Progenitor cell of endocrine pancreas (in vitro differentiated cells): ENCODE measurements at regions not wholly inside any gene's neighbourhood (a gene's known extent, or its start where the extent isn't known, plus 50 kb on each side); places are given as distances from the start of the nearest gene placed in this dataset.

ENCODE experiments used
- DNase-seq: peaks from one replicate; pipeline ENCODE4 v3.0.0; 2021; ENCODE audit warnings: low spot score; ENCODE audit not compliant: unreplicated experiment
- H3K27ac Mint-ChIP-seq: 2 replicates; pipeline ENCODE4 v1.8.0; 2021; ENCODE audit warnings: mild to moderate bottlenecking, moderate library complexity, mixed read lengths
- H3K27me3 Mint-ChIP-seq: 2 replicates; pipeline ENCODE4 v1.8.0; 2021; ENCODE audit warnings: mixed read lengths
- H3K36me3 Mint-ChIP-seq: 2 replicates; pipeline ENCODE4 v1.8.0; 2022; ENCODE audit warnings: mixed read lengths; ENCODE audit not compliant: insufficient read depth
- H3K4me1 Mint-ChIP-seq: 2 replicates; pipeline ENCODE4 v1.8.0; 2021; ENCODE audit warnings: low read depth, mixed read lengths
- H3K4me3 Mint-ChIP-seq: 2 replicates; pipeline ENCODE4 v1.8.0; 2021; ENCODE audit warnings: low read depth, mild to moderate bottlenecking, moderate library complexity, mixed read lengths
- H3K9me3 Mint-ChIP-seq: 2 replicates; pipeline ENCODE4 v1.8.0; 2021; ENCODE audit warnings: low read depth, mixed read lengths
- CTCF ChIP-seq: fragments of 200-600 bp; sonication (generic); IDR thresholded peaks from one replicate; pipeline ENCODE4 v1.5.0; 2021; ENCODE audit warnings: antibody characterized with exemption, mild to moderate bottlenecking; ENCODE audit not compliant: unreplicated experiment

- TF ChIP-seq CTCF, result no peak
- Mint-ChIP-seq H3K4me1 (no peaks in the 10 kb centered on the region), H3K27me3 (no peaks in the 10 kb centered on the region), H3K4me3 (no peak overlapping the region), H3K27ac (no peak overlapping the region), H3K9me3 (no peaks in the 10 kb centered on the region), H3K36me3 (no peaks in the 10 kb centered on the region)
- no peak for DNase-seq
Measured at GRCh38 chr3:76264496-76264895, 479.1 kb upstream of the ZNF717 start.

GRCh38 chr3:76264911-76265310, 479.6 kb upstream of the ZNF717 start:
- Mint-ChIP-seq H3K36me3 (no peaks in the 10 kb centered on the region), H3K4me3 (no peak overlapping the region), H3K27ac (no peak overlapping the region), H3K4me1 (no peaks in the 10 kb centered on the region), H3K9me3 (no peaks in the 10 kb centered on the region), H3K27me3 (no peaks in the 10 kb centered on the region)
- no peak for TF ChIP-seq CTCF
- no peak for DNase-seq

GRCh38 chr3:76266511-76266910, 481.2 kb upstream of the ZNF717 start:
- Mint-ChIP-seq H3K27ac (no peak overlapping the region), H3K4me3 (no peak overlapping the region), H3K27me3 (no peaks in the 10 kb centered on the region)

GRCh38 chr3:76267851-76268380, 482.6 kb upstream of the ZNF717 start:
- Mint-ChIP-seq H3K4me3 (no peak overlapping the region), H3K36me3 (no peaks in the 10 kb centered on the region), H3K27ac (no peak overlapping the region), H3K4me1 (no peaks in the 10 kb centered on the region), H3K27me3 (no peaks in the 10 kb centered on the region), H3K9me3 (no peaks in the 10 kb centered on the region)
- no peak for TF ChIP-seq CTCF
- DNase-seq, result no peak

More at GRCh38 chr3:76266511-76266910, 481.2 kb upstream of the ZNF717 start:
- no peak for DNase-seq
- Mint-ChIP-seq H3K4me1 (no peaks in the 10 kb centered on the region), H3K9me3 (no peaks in the 10 kb centered on the region), H3K36me3 (no peaks in the 10 kb centered on the region)
- no peak for TF ChIP-seq CTCF

GRCh38 chr3:76293856-76294255, 508.5 kb upstream of the ZNF717 start:
- no peaks in the 10 kb centered on the region for H3K36me3 Mint-ChIP-seq
- H3K27ac Mint-ChIP-seq, result no peak overlapping the region
- H3K27me3 Mint-ChIP-seq, result no peaks in the 10 kb centered on the region
- TF ChIP-seq CTCF, result no peak
- H3K4me3 Mint-ChIP-seq, result no peak overlapping the region
- no peaks in the 10 kb centered on the region for H3K9me3 Mint-ChIP-seq
- peaks cover under 1% of the 10 kb centered on the region for H3K4me1 Mint-ChIP-seq
- DNase-seq, result no peak
